Large intestine (tissue), 3 donors: ENCODE measurements at regions not wholly inside any gene's neighbourhood (a gene's known extent, or its start where the extent isn't known, plus 50 kb on each side); places are given as distances from the start of the nearest gene placed in this dataset.

Experiments
- DNase-seq, 2 donors: peaks; one replicate each; pipeline versions ENCODE4 v3.0.0 to v3.0.0-alpha.2; 2013
- H3K27ac ChIP-seq: one replicate; pipeline ENCODE4 v1.5.1; 2013; ENCODE audit warnings: low read length
- H3K27me3 ChIP-seq: 2 replicates; pipeline ENCODE4 v1.6.1; 2013; ENCODE audit warnings: low read length; ENCODE audit not compliant: control insufficient read depth, insufficient read depth
- H3K36me3 ChIP-seq: 2 replicates; pipeline ENCODE4 v1.6.1; 2013; ENCODE audit warnings: low read length; ENCODE audit not compliant: control insufficient read depth, insufficient read depth
- H3K4me1 ChIP-seq: one replicate; pipeline ENCODE4 v1.6.1; 2013; ENCODE audit warnings: low read length; ENCODE audit not compliant: control insufficient read depth, insufficient read depth
- H3K4me3 ChIP-seq: one replicate; pipeline ENCODE4 v1.5.1; 2013; ENCODE audit warnings: low read length
- H3K9me3 ChIP-seq: one replicate; pipeline ENCODE4 v1.6.1; 2013; ENCODE audit warnings: mild to moderate bottlenecking, low read depth, low read length, moderate library complexity; ENCODE audit not compliant: control insufficient read depth
- WGBS: methylation state at CpG from one replicate; pipeline ENCODE4 v1.1.5; 2013; ENCODE audit warnings: low lambda C conversion rate; ENCODE audit not compliant: insufficient coverage; 5-methylcytosine and 5-hydroxymethylcytosine counted together

GRCh38 chr15:27702581-27702980 is 396.5 kb downstream of the OCA2 start:
- no peaks in the 10 kb centered on the region for H3K9me3 ChIP-seq

GRCh38 chr15:27701956-27702355 is 397.2 kb downstream of the OCA2 start:
- no CpG with 5 or more reads among the region's 11 CpGs for WGBS
- no peak overlapping the region for H3K27ac ChIP-seq
- H3K4me1 ChIP-seq = no peaks in the 10 kb centered on the region
- DNase-seq = no peak
- no peaks in the 10 kb centered on the region for H3K9me3 ChIP-seq
- H3K27me3 ChIP-seq = no peaks in the 10 kb centered on the region
- H3K36me3 ChIP-seq = no peaks in the 10 kb centered on the region
- H3K4me3 ChIP-seq = no peak overlapping the region

More at GRCh38 chr15:27702581-27702980, 396.5 kb downstream of the OCA2 start:
- DNase-seq = no peak
- no peaks in the 10 kb centered on the region for H3K4me1 ChIP-seq
- WGBS = 67% methylated on average over 1 of the region's 4 CpGs
- no peaks in the 10 kb centered on the region for H3K36me3 ChIP-seq
- no peak overlapping the region for H3K27ac ChIP-seq
- no peak overlapping the region for H3K4me3 ChIP-seq
- H3K27me3 ChIP-seq = no peaks in the 10 kb centered on the region

GRCh38 chr15:27701014-27701413 is 398.1 kb downstream of the OCA2 start:
- Histone ChIP-seq H3K36me3 (no peaks in the 10 kb centered on the region), H3K4me3 (no peak overlapping the region), H3K27me3 (no peaks in the 10 kb centered on the region), H3K9me3 (no peaks in the 10 kb centered on the region), H3K27ac (no peak overlapping the region), H3K4me1 (no peaks in the 10 kb centered on the region)
- no peak for DNase-seq
- WGBS = no CpG with 5 or more reads among the region's 3 CpGs

GRCh38 chr15:27699699-27700098 is 399.4 kb downstream of the OCA2 start:
- Histone ChIP-seq H3K9me3 (no peaks in the 10 kb centered on the region), H3K27ac (no peak overlapping the region), H3K27me3 (no peaks in the 10 kb centered on the region), H3K4me1 (peaks cover 4% of the 10 kb centered on the region), H3K4me3 (no peak overlapping the region), H3K36me3 (no peaks in the 10 kb centered on the region)
- WGBS = 40% methylated on average over 3 of the region's 4 CpGs
- DNase-seq = no peak

GRCh38 chr15:27696530-27696929 is 402.6 kb downstream of the OCA2 start:
- Histone ChIP-seq H3K9me3 (no peaks in the 10 kb centered on the region), H3K36me3 (no peaks in the 10 kb centered on the region), H3K4me3 (no peak overlapping the region), H3K27ac (no peak overlapping the region), H3K27me3 (no peaks in the 10 kb centered on the region), H3K4me1 (peaks cover 4% of the 10 kb centered on the region)
- WGBS = no CpG with 5 or more reads among the region's 4 CpGs
- DNase-seq = no peak

GRCh38 chr15:27695726-27696125 is 403.4 kb downstream of the OCA2 start:
- DNase-seq = no peak
- no peaks in the 10 kb centered on the region for H3K36me3 ChIP-seq
- H3K9me3 ChIP-seq = no peaks in the 10 kb centered on the region
- peaks cover 4% of the 10 kb centered on the region for H3K4me1 ChIP-seq
- no peak overlapping the region for H3K27ac ChIP-seq
- no peak overlapping the region for H3K4me3 ChIP-seq
- no peaks in the 10 kb centered on the region for H3K27me3 ChIP-seq
- WGBS = 100% methylated on average over 1 of the region's 2 CpGs

- Histone ChIP-seq H3K27ac (no peak overlapping the region), H3K4me1 (peaks cover 4% of the 10 kb centered on the region), H3K27me3 (no peaks in the 10 kb centered on the region), H3K4me3 (no peak overlapping the region), H3K36me3 (no peaks in the 10 kb centered on the region), H3K9me3 (no peaks in the 10 kb centered on the region)
- WGBS = 40% methylated on average over 3 of the region's 6 CpGs
- peak in 1 of 2 donors; percentile 62 for DNase-seq
Measured at GRCh38 chr15:27694506-27695087, 404.5 kb downstream of the OCA2 start.

GRCh38 chr15:27693280-27693679 is 405.8 kb downstream of the OCA2 start:
- Histone ChIP-seq H3K27me3 (no peaks in the 10 kb centered on the region), H3K9me3 (no peaks in the 10 kb centered on the region), H3K4me3 (no peak overlapping the region), H3K4me1 (peaks cover 4% of the 10 kb centered on the region), H3K27ac (no peak overlapping the region), H3K36me3 (no peaks in the 10 kb centered on the region)
- WGBS = no CpG with 5 or more reads among the region's 2 CpGs
- DNase-seq = no peak

GRCh38 chr15:27692438-27692837 is 406.7 kb downstream of the OCA2 start:
- no peaks in the 10 kb centered on the region for H3K27me3 ChIP-seq
- no peak overlapping the region for H3K27ac ChIP-seq
- H3K4me3 ChIP-seq = no peak overlapping the region
- WGBS = no CpG with 5 or more reads among the region's 5 CpGs
- H3K9me3 ChIP-seq = no peaks in the 10 kb centered on the region
- no peaks in the 10 kb centered on the region for H3K36me3 ChIP-seq
- H3K4me1 ChIP-seq = peaks cover 4% of the 10 kb centered on the region
- DNase-seq = no peak

- DNase-seq = no peak
- no peaks in the 10 kb centered on the region for H3K27me3 ChIP-seq
- no peaks in the 10 kb centered on the region for H3K9me3 ChIP-seq
- WGBS = no CpG with 5 or more reads among the region's 5 CpGs
- no peak overlapping the region for H3K4me3 ChIP-seq
- H3K27ac ChIP-seq = no peak overlapping the region
- peaks cover 6% of the 10 kb centered on the region for H3K4me1 ChIP-seq
- H3K36me3 ChIP-seq = no peaks in the 10 kb centered on the region
Measured at GRCh38 chr15:27690290-27690689, 408.8 kb downstream of the OCA2 start.

- no peaks in the 10 kb centered on the region for H3K27me3 ChIP-seq
- H3K4me3 ChIP-seq = no peak overlapping the region
- H3K36me3 ChIP-seq = no peaks in the 10 kb centered on the region
- H3K9me3 ChIP-seq = no peaks in the 10 kb centered on the region
- WGBS = no CpG with 5 or more reads among the region's 7 CpGs
- no peak overlapping the region for H3K27ac ChIP-seq
- peaks cover 5% of the 10 kb centered on the region for H3K4me1 ChIP-seq
- DNase-seq = no peak
Measured at GRCh38 chr15:27686971-27687370, 412.1 kb downstream of the OCA2 start.
